Stimulated activated CD4-positive, alpha-beta T cell treated with anti-CD3 and anti-CD28 coated beads, Interleukin-15, amount 100 ng/mL, for 24 hours (primary cell): ENCODE measurements at regions not wholly inside any gene's neighbourhood (a gene's known extent, or its start where the extent isn't known, plus 50 kb on each side); places are given as distances from the start of the nearest gene placed in this dataset.
A peak's percentile ranks its signal among the peaks of the same experiment; 100 is the strongest.
"Not testable (repeated sequence)": the region's sequence is repeated elsewhere in the genome, so short reads cannot be mapped to it uniquely, and the experiment has no call there.

ENCODE experiments used
- DNase-seq: peaks from one replicate; pipeline ENCODE4 v3.0.0-alpha.2; 2020

GRCh38 chr11:31956310-31956709, 134.6 kb upstream of the RCN1 start:
- peak; percentile 16 for DNase-seq

DNA sequence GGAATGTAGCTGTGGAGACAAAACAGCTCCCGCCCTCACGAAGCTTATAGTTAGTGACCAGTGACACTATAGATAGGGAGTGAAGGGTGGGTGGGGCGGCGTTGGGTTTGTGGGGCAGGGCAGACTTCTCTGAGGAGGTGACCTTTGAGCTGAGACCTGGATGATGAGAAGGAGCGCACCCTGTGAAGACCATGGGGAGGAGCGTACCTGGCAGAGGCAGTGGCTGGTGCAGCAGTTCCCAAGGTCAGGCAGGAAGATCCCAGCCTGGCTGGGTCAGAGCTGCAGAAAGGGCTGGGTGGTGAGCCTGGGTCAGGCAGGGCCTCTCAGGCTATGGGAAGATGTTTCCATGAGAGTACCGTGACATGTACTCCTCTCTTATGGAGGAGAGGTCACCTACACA, 135.0 kb upstream of the RCN1 start:
- no peak for DNase-seq

- DNase-seq, result no peak
Observed at GRCh38 chr11:31953803-31954327, 137.0 kb upstream of the RCN1 start.

GRCh38 chr11:31949733-31950200, 138.6 kb upstream of the PAX6 start:
- DNase-seq, result not testable (repeated sequence)

- no peak for DNase-seq
Observed at GRCh38 chr11:31947051-31947450, 135.9 kb upstream of the PAX6 start.

GRCh38 chr11:31943056-31943780, 132.1 kb upstream of the PAX6 start:
- DNase-seq, result no peak

DNA sequence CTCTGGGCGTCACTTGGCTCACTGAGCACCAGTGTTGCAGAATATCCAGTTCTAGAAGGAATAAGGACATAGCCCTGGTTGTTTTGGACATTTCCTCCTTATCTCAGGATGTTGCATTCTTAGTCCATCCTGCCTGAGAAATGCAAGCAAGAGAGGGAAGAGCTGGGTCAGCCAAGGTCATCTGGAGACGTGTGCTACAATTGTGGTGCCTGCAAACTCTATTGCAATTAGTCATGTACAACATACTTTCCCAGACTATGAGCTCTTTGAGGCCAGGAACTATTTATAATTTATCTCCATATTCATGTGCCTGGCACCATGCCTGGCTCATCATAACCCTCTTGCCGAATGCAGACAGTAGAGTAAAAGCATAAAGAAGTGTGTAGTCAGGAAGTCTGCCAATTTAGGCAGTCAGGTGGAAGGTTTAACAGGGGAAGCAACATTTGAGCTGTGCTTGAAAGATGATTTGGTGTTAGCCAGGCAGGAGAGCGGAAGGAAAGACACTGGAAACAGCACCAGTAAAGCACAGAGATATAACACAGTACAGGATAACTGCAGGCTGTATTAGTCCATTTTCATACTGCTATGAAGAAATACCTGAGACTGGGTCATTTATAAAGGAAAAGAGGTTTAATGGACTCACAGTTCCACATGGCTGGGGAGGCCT, 129.4 kb upstream of the PAX6 start:
- DNase-seq, result no peak

DNA sequence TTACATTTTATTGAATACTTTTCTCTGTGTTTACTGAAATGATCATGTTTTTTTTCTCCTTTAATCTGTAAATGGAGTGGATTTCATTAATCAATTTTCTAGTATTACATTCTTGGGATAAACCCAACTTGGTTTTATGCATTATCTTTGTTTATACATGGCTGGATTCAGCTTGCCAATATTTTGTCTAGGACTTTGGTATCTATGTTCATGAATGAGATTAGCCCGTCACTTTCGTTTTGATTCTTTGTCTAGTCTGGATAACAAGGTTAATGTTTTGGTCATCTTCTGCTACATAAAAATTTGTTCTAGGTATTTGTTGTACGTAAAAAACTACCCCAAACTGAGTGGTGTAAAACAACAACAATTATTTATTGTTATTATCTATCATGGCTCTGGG, 127.9 kb upstream of the PAX6 start:
- DNase-seq, result no peak

DNA sequence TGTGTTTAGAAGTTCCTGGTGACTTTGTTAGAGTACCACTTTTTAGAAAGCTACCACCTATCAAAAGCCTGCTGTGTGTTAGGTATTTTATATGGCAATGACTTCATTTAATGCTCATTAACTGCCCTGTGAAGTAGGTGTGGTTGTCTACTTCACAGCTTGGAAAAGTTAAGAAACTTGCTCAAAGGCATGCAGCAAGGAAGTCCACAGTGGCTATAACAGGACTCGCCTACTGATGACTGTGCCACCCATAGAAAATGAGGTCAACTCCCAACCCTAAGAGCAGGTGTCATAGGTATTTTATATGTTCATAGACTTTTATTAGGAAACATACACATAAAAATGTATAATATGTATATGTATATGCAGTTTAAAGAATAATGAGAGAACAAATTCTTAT, 125.2 kb upstream of the PAX6 start:
- no peak for DNase-seq

DNA sequence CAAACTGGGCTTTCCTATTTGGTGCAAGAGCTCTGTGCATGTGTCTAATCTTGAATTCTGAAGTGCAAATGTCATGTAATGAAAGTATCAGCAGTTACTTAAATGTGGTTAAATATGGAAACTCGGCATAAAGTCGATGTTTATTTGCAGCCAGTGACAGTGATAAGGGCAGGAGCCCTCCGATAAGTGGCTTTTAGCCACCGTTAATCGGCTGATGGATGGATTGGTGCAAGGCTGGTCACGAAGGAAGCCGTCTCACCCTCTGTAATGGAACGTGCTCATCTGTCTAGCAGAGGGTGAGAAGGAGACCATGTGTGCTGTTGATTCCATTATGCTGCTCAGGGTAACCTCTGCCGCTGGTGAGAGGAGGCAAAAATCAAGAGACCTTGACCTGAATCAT, 121.8 kb upstream of the PAX6 start:
- DNase-seq, result no peak

DNA sequence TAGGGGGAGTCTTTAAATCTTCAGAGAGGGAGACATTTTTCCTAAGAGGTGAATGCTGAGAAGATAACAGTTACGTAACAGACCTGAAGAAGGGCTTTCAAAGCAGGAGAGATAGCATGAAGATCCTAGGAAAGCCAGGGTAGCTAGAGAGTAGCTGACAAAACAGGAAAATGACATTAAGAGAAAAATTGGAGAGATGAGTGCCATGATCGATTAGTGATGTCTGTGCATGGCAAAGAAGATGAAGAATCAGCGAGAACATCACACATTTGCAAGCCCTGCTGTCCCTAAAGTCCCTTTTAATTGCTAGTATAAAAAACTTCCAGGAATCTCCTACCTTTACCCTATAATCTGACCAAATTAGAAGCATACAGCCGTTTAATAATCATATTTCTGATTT, 116.9 kb upstream of the PAX6 start:
- DNase-seq, result no peak

DNA sequence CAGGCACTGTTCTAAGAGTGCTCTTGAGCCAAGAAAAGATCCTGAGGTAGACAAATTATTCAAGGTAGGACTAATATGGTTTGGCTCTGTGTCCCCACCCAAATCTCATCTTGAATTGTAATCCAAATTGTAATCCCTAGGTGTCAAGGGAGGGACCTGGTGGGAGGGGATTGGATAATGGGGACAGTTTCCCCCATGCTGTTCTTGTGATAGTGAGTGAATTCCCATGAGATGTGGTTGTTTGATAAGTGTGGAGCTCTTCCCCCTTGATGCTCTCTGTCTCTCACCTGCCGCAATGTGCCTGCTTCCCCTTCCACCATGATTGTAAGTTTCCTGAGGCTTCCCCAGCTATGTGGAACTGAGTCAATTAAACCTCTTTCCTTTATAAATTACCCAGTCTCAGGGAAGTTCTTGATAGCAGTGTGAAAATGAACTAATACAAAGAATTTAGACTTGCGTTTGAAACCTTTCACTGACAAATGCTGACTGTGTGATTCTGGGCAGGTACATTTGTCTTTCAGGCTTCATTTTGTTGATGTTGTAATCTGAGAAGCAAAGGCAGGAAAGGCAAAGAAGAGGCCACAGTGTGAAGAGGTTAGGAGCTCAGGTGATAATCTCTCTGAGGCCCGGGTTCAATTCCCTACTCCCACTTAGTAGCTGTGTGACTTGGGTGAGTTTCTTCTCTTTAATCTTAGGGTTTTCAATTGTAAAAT, 115.8 kb upstream of the PAX6 start:
- no peak for DNase-seq

DNA sequence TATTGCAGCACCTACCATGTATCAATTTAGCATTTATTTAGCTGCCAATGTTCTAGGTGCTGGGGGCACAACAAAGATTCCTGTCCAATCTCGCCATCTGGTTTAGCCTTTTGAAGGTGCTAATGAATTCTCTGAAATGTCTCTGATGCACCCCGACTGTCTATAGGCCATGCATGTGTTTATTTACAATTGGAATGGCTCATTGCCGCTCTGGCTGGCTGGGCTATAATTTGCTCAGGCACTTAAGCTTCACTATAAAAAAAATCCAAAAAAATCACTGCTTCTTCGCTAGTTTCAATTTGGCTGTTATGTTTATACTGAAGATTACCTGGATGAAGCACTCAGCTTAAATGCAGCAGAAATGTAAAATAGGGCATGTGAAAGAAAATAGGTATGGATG, 115.0 kb upstream of the PAX6 start:
- DNase-seq, result no peak

- DNase-seq, result no peak
Observed at GRCh38 chr11:31922450-31922849, 111.3 kb upstream of the PAX6 start.

GRCh38 chr11:31921081-31921480, 110.0 kb upstream of the PAX6 start:
- DNase-seq, result no peak

GRCh38 chr11:31919175-31919574, 108.1 kb upstream of the PAX6 start:
- no peak for DNase-seq

DNA sequence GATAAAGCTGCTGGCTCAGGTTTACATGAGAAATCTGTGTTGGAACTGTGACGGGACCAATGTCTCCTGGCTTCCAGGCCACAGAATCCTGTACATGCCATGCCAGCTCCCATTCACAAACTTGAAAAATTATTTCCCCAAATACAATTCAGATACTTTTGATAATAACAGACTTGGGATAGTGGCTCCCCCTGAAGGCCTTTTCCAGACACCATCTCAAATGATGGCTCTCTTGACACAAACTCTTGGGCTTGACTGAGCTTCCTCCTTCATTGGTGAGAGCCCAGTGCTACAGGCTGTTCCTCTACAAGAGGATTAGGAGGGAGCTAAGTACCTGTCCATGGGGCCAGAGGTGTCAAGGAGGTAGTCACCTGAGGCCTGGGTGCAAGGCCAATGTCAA, 104.7 kb upstream of the PAX6 start:
- no peak for DNase-seq

DNA sequence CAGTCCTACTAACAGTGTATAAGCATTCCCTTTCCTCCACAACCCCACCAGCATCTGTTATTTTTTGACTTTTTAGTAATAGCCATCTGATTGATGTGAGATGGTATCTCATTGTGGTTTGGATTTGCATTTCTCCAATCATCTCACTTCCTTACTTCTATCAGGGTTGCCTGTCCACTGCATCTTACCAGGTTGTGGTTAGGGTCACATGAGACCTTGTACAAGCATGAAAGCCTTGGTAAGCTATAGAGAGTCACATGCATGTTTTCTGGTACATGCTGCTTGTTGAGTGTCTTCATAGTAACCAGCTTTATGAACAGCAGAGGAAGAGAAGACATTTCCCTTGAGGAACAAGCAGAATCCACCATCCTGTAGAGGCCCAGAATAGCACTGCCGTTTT, 102.9 kb upstream of the PAX6 start:
- DNase-seq, result no peak

DNA sequence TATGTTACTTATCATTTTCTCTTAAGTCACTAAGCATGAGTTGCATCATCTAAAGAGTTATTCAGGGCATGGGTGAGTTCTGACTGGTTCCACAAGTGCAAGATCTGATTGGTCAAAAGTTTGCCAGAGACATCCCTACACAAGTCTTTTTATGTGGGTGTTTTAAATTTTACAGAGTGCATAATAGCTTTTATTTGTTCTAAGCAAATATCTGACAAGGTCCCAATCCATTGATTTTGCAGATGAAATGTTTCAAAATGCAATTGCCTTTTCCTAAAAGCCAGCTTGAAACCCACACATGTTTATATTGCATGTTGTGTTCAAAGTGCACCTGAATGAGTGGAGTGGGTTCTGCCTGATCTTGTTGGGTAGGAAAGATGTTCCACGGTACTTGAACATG, 101.7 kb upstream of the PAX6 start:
- no peak for DNase-seq

DNA sequence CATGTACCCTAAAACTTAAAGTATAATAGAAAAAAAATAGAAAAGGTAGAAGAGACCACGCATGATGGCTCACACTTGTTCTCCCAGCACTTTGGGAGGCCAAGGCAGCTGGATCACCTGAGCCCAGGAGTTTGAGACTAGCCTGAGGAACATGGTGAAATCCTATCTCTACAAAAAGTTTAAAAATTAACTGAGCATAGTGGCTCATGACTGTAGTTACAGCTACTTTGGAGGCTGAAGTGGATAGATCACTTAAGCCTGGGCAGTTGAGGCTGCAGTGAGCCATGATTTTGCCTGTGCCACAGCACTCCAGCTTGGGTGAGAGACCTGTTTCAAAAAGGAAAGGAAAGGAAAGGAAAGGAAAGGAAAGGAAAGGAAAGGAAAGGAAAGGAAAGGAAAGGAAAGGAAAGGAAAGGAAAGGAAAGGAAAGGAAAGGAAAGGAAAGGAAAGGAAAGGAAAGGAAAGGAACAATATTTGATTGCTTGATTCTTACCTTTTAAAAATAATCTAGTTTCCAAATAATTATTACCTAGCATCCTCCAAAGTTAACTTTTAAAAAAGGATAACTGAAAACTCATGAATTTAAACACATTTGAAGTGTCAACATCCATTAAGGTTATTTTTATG, 99.9 kb upstream of the PAX6 start:
- no peak for DNase-seq

- DNase-seq, result no peak
Observed at GRCh38 chr11:31903225-31904074, 92.3 kb upstream of the PAX6 start.

- DNase-seq, result no peak
Observed at GRCh38 chr11:31902706-31903105, 91.6 kb upstream of the PAX6 start.
